IMR-90 (cell line): ENCODE measurements at regions not wholly inside any gene's neighbourhood (a gene's known extent, or its start where the extent isn't known, plus 50 kb on each side); places are given as distances from the start of the nearest gene placed in this dataset.

Experiments used
- ATAC-seq: fragments of 200-7000 bp; cut with Tn5 transposase; 2 replicates; pipeline ENCODE4 v1.9.1; 2020; ENCODE audit warnings: low read depth, mild to moderate bottlenecking, moderate library complexity
- BruUV-seq: library from RNA; stranded (reverse); fragments of 400-500 nt; replicated peaks from 2 replicates; lab custom pipeline; 2021; lab: Mats Ljungman, UMichigan
- CTCF ChIA-PET: fragments of 300-600 bp; formaldehyde crosslinking; extraction: SDS; loops from one replicate; lab custom pipeline; 2021; ENCODE audit warnings: antibody characterized with exemption; lab: Yijun Ruan, JAX
- POLR2A ChIA-PET: fragments of 300-600 bp; sonication (Branson Sonifier 250); formaldehyde crosslinking; loops from one replicate; lab custom pipeline; 2022; ENCODE audit warnings: antibody characterized with exemption; ENCODE audit not compliant: unreplicated experiment; lab: Charles Lee
- DNase-seq: peaks from one replicate; pipeline ENCODE4 v3.0.0; 2013
- H2AFZ ChIP-seq: replicated peaks from 2 replicates; pipeline ENCODE3; 2013; ENCODE audit warnings: low read length, mild to moderate bottlenecking; ENCODE audit not compliant: poor library complexity
- H2AK5ac ChIP-seq: 2 replicates; pipeline ENCODE4 v1.6.1; 2013; ENCODE audit warnings: low read depth, low read length, inconsistent platforms
- H2AK9ac ChIP-seq: replicated peaks from 2 replicates; pipeline ENCODE3; 2013; ENCODE audit warnings: mild to moderate bottlenecking, low read depth, low read length, moderate library complexity; ENCODE audit not compliant: poor library complexity
- H2BK120ac ChIP-seq: 2 replicates; pipeline ENCODE4 v1.6.1; 2013; ENCODE audit warnings: low read depth, low read length, inconsistent platforms
- H2BK15ac ChIP-seq: 3 replicates; pipeline ENCODE4 v1.6.1; 2013; ENCODE audit warnings: low read depth, low read length, inconsistent platforms
- H2BK20ac ChIP-seq: 2 replicates; pipeline ENCODE4 v1.6.1; 2013; ENCODE audit warnings: low read depth, mild to moderate bottlenecking, inconsistent platforms, low read length, moderate library complexity
- H2BK5ac ChIP-seq: 2 replicates; pipeline ENCODE4 v1.6.1; 2013; ENCODE audit warnings: mild to moderate bottlenecking, low read depth, low read length, inconsistent platforms; ENCODE audit not compliant: poor library complexity, severe bottlenecking
- H3K14ac ChIP-seq: replicated peaks from 2 replicates; pipeline ENCODE4 v1.6.1; 2013; ENCODE audit warnings: low read depth, low read length, inconsistent platforms
- H3K18ac ChIP-seq: 2 replicates; pipeline ENCODE4 v1.6.1; 2013; ENCODE audit warnings: low read depth, low read length, control low read depth
- H3K23ac ChIP-seq: 2 replicates; pipeline ENCODE4 v1.6.1; 2013; ENCODE audit warnings: low read depth, low read length, inconsistent platforms
- H3K27ac ChIP-seq: 2 replicates; pipeline ENCODE4 v1.5.1; 2013; ENCODE audit warnings: mild to moderate bottlenecking, control low read depth, low read length; ENCODE audit not compliant: insufficient read depth
- H3K27me3 ChIP-seq: 2 replicates; pipeline ENCODE4 v1.6.1; 2013; ENCODE audit warnings: low read length; ENCODE audit not compliant: control insufficient read depth, insufficient read depth
- H3K36me3 ChIP-seq: 2 replicates; pipeline ENCODE4 v1.6.1; 2013; ENCODE audit warnings: low read length, mixed read lengths; ENCODE audit not compliant: control insufficient read depth, insufficient read depth
- H3K4ac ChIP-seq: 2 replicates; pipeline ENCODE4 v1.6.1; 2013; ENCODE audit warnings: low read depth, low read length, inconsistent platforms
- H3K4me1 ChIP-seq: 2 replicates; pipeline ENCODE4 v1.6.1; 2013; ENCODE audit warnings: low read length, mixed read lengths; ENCODE audit not compliant: control insufficient read depth, insufficient read depth
- H3K4me2 ChIP-seq: 2 replicates; pipeline ENCODE4 v1.6.1; 2013; ENCODE audit warnings: low read depth, mild to moderate bottlenecking, control low read depth, low read length, moderate library complexity
- H3K4me3 ChIP-seq: 2 replicates; pipeline ENCODE4 v1.5.1; 2013; ENCODE audit warnings: low read depth, mild to moderate bottlenecking, control low read depth, low read length, moderate library complexity; ENCODE audit not compliant: insufficient read depth
- H3K56ac ChIP-seq: 2 replicates; pipeline ENCODE4 v1.6.1; 2013; ENCODE audit warnings: low read length, inconsistent platforms; ENCODE audit not compliant: insufficient read depth; ENCODE audit errors: extremely low read depth
- H3K79me1 ChIP-seq, 2 experiments: 2 replicates each; pipeline ENCODE4 v1.6.1; 2013; ENCODE audit warnings: low read length in 2 of 2, inconsistent platforms in 1 of 2, low read depth in 1 of 2
- H3K9ac ChIP-seq: 2 replicates; pipeline ENCODE4 v1.6.1; 2013; ENCODE audit warnings: low read depth, low read length, control low read depth
- H3K9me1 ChIP-seq: 2 replicates; pipeline ENCODE4 v1.6.1; 2013; ENCODE audit warnings: low read length, inconsistent platforms; ENCODE audit not compliant: insufficient read depth
- H3K9me3 ChIP-seq: 2 replicates; pipeline ENCODE4 v1.6.1; 2013; ENCODE audit warnings: low read length; ENCODE audit not compliant: control insufficient read depth, insufficient read depth
- H4K20me1 ChIP-seq: 2 replicates; pipeline ENCODE4 v1.6.1; 2013; ENCODE audit warnings: low read length, inconsistent platforms; ENCODE audit not compliant: insufficient read depth
- H4K5ac ChIP-seq: 2 replicates; pipeline ENCODE4 v1.6.1; 2013; ENCODE audit warnings: mild to moderate bottlenecking, low read depth, low read length, control low read depth
- H4K8ac ChIP-seq, 2 experiments: 2 replicates each; pipeline ENCODE4 v1.6.1; 2013; ENCODE audit warnings: low read depth in 2 of 2, low read length in 2 of 2, control low read depth in 1 of 2, inconsistent platforms in 1 of 2
- H4K91ac ChIP-seq: 2 replicates; pipeline ENCODE4 v1.6.1; 2013; ENCODE audit warnings: low read depth, low read length, inconsistent platforms; ENCODE audit not compliant: insufficient read depth
- BHLHE40 ChIP-seq: fragments of 150-350 bp; IDR thresholded peaks from 2 replicates; pipeline ENCODE4 v1.6.1; 2016; ENCODE audit warnings: mild to moderate bottlenecking, low read depth, low read length
- CEBPB ChIP-seq: IDR thresholded peaks from 2 replicates; pipeline ENCODE4 v1.6.1; 2012; ENCODE audit warnings: low read depth, low read length, improper control_type of control experiment
- CHD1 ChIP-seq: IDR thresholded peaks from 2 replicates; pipeline ENCODE4 v1.6.1; 2012; ENCODE audit warnings: low read depth, low read length, improper control_type of control experiment
- ELK1 ChIP-seq: fragments of 150-350 bp; IDR thresholded peaks from 2 replicates; pipeline ENCODE4 v1.6.1; 2016; ENCODE audit warnings: low read depth, mild to moderate bottlenecking, low read length, moderate library complexity, borderline replicate concordance
- FOS ChIP-seq: fragments of 150-350 bp; IDR thresholded peaks from 2 replicates; pipeline ENCODE4 v1.6.1; 2016; ENCODE audit warnings: low read depth, low read length
- MAFK ChIP-seq: IDR thresholded peaks from 2 replicates; pipeline ENCODE4 v1.6.1; 2012; ENCODE audit warnings: low read depth, low read length, improper control_type of control experiment
- MAZ ChIP-seq: IDR thresholded peaks from 2 replicates; pipeline ENCODE4 v1.6.1; 2012; ENCODE audit warnings: low read depth, mild to moderate bottlenecking, low read length, improper control_type of control experiment, moderate library complexity, borderline replicate concordance
- MXI1 ChIP-seq: IDR thresholded peaks from 2 replicates; pipeline ENCODE4 v1.6.1; 2012; ENCODE audit warnings: low read depth, mild to moderate bottlenecking, low read length, moderate library complexity, borderline replicate concordance
- POLR2A ChIP-seq: IDR thresholded peaks from 2 replicates; pipeline ENCODE4 v1.6.1; 2012; ENCODE audit warnings: mild to moderate bottlenecking, low read depth, low read length
- RAD21 ChIP-seq: IDR thresholded peaks from 2 replicates; pipeline ENCODE4 v1.6.1; 2012; ENCODE audit warnings: low read length, improper control_type of control experiment
- SMC3 ChIP-seq: fragments of 150-350 bp; IDR thresholded peaks from 2 replicates; pipeline ENCODE4 v1.6.1; 2016; ENCODE audit warnings: low read depth, mild to moderate bottlenecking, antibody characterized with exemption, low read length, moderate library complexity
- USF2 ChIP-seq: fragments of 150-350 bp; IDR thresholded peaks from 2 replicates; pipeline ENCODE4 v1.6.1; 2017; ENCODE audit warnings: mild to moderate bottlenecking, antibody characterized with exemption, low read length, low read depth
- WGBS, 2 experiments: methylation state at CpG; one replicate each; pipeline versions ENCODE4 v1.1.5 to v1.1.7; 2013; ENCODE audit warnings: missing lambda C conversion rate in 2 of 2; ENCODE audit not compliant: insufficient read length in 1 of 2; ENCODE audit errors: extremely low coverage in 2 of 2; 5-methylcytosine and 5-hydroxymethylcytosine counted together
- dilution Hi-C: fragments of 300-500 bp; cut with HindIII; formaldehyde crosslinking; loops from one replicate; pipeline ENCODE4 v1.14.3; 2018; ENCODE audit warnings: low sequenced_read_pairs; ENCODE audit not compliant: unreplicated experiment
- in situ Hi-C: fragments of 300-500 bp; cut with MboI; formaldehyde crosslinking; loops from 3 replicates; pipeline ENCODE4 v1.14.3; 2019; ENCODE audit warnings: low sequenced_read_pairs, inconsistent platforms, mixed read lengths
- intact Hi-C: fragments of 100-400 bp; cut with micrococcal nuclease; formaldehyde crosslinking; loops from 2 replicates; pipeline ENCODE4 v1.10.0; 2022
- TF ChIP-seq, protein P1 (sequence below): conservative IDR thresholded peaks from 2 replicates; pipeline ENCODE4 v1.5.1; 2012; ENCODE audit warnings: mild to moderate bottlenecking, low read depth, low read length, improper control_type of control experiment

DNA sequence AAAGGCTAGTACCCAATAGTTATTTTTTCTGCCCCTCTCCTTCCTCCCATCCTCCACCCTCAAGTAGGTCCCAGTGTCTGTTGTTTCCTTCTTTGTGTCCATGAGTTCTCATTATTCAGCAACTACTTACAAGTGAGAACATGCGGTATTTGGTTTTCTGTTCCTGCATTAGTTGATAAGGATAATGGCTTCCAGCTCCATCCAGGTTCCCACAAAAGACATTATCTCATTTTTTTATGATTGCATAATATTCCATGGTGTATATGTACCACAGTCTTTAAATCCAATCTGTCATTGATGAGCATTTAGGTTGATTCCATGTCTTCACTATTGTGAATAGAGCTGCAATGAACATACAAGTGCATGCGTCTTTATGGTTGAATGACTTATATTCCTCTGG is 128.3 kb upstream of the ANKRD55 start:
- H2BK5ac ChIP-seq, result no peak overlapping the region
- H2BK15ac ChIP-seq, result no peak overlapping the region
- H3K56ac ChIP-seq, result no peak overlapping the region
- H4K5ac ChIP-seq, result no peak overlapping the region
- no peak overlapping the region for H3K23ac ChIP-seq
- no peak overlapping the region for H3K4ac ChIP-seq
- no peak overlapping the region for H4K91ac ChIP-seq
- ATAC-seq (no peak), DNase-seq (no peak)
- H3K18ac ChIP-seq, result no peak overlapping the region
- in situ Hi-C loops, result no loop called here
- no peak overlapping the region for H3K4me2 ChIP-seq
- ChIA-PET CTCF (interaction anchor here (0.6 kb wide), 1 partner anchor 899 kb away, joined by 3 read pairs; no protein-coding TSS in a partner anchor), POLR2A (no interaction called here)
- no peak overlapping the region for H3K27ac ChIP-seq
- intact Hi-C loops, result no loop called here
- H3K9me1 ChIP-seq, result no peaks in the 10 kb centered on the region
- no peaks in the 10 kb centered on the region for H3K9me3 ChIP-seq
- H2AFZ ChIP-seq, result no peak overlapping the region
- H3K79me1 ChIP-seq, result no peaks in the 10 kb centered on the region
- no peak overlapping the region for H2AK9ac ChIP-seq
- no peaks in the 10 kb centered on the region for H3K36me3 ChIP-seq
- H3K27me3 ChIP-seq, result no peaks in the 10 kb centered on the region
- no peak for TF ChIP-seq CHD1
- no peak for TF ChIP-seq FOS
- no peak for TF ChIP-seq MXI1
- no peak for TF ChIP-seq POLR2A
- TF ChIP-seq ELK1, result no peak
- TF ChIP-seq SMC3, result no peak
- TF ChIP-seq RAD21, result no peak
- TF ChIP-seq MAZ, result no peak
- no peak for TF ChIP-seq CEBPB
- TF ChIP-seq BHLHE40, result no peak
- no peak for TF ChIP-seq MAFK
- TF ChIP-seq, protein P1, sequence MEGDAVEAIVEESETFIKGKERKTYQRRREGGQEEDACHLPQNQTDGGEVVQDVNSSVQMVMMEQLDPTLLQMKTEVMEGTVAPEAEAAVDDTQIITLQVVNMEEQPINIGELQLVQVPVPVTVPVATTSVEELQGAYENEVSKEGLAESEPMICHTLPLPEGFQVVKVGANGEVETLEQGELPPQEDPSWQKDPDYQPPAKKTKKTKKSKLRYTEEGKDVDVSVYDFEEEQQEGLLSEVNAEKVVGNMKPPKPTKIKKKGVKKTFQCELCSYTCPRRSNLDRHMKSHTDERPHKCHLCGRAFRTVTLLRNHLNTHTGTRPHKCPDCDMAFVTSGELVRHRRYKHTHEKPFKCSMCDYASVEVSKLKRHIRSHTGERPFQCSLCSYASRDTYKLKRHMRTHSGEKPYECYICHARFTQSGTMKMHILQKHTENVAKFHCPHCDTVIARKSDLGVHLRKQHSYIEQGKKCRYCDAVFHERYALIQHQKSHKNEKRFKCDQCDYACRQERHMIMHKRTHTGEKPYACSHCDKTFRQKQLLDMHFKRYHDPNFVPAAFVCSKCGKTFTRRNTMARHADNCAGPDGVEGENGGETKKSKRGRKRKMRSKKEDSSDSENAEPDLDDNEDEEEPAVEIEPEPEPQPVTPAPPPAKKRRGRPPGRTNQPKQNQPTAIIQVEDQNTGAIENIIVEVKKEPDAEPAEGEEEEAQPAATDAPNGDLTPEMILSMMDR, result no peak
- no peak for TF ChIP-seq USF2
- no peak overlapping the region for H3K4me3 ChIP-seq
- BruUV-seq, result no TSS peak
- H4K20me1 ChIP-seq, result no peaks in the 10 kb centered on the region
- H3K4me1 ChIP-seq, result peaks cover 4% of the 10 kb centered on the region
- no peak overlapping the region for H3K14ac ChIP-seq
- dilution Hi-C loops, result no loop called here
- no peak overlapping the region for H2BK20ac ChIP-seq
- H3K9ac ChIP-seq, result no peak overlapping the region
- H2AK5ac ChIP-seq, result no peak overlapping the region
- no peak overlapping the region for H2BK120ac ChIP-seq
- no CpG with 5 or more reads among the region's 2 CpGs for WGBS, 2 experiments
- H4K8ac ChIP-seq, result no peak overlapping the region
